CD4-positive, alpha-beta T cell (primary cell): ENCODE measurements at regions not wholly inside any gene's neighbourhood (a gene's known extent, or its start where the extent isn't known, plus 50 kb on each side); places are given as distances from the start of the nearest gene placed in this dataset.

Experiments used
- ATAC-seq: fragments of 200-7000 bp; cut with Tn5 transposase; one replicate; pipeline ENCODE4 v1.10.0; 2022; ENCODE audit warnings: mild to moderate bottlenecking; ENCODE audit not compliant: poor library complexity
- CTCF ChIA-PET: fragments of 350-600 bp; sonication (Branson Sonifier 250); formaldehyde crosslinking; loops from one replicate; lab custom pipeline; 2021; ENCODE audit warnings: antibody characterized with exemption, inconsistent platforms; lab: Charles Lee
- POLR2A ChIA-PET: fragments of 350-600 bp; sonication (Branson Sonifier 250); formaldehyde crosslinking; loops from one replicate; lab custom pipeline; 2021; ENCODE audit warnings: antibody characterized with exemption, inconsistent platforms; lab: Charles Lee
- DNase-seq, 14 experiments: peaks; one replicate each; pipeline ENCODE4 v3.0.0-alpha.2; 2013 to 2020; ENCODE audit warnings: mixed read lengths in 2 of 14
- H3K27ac ChIP-seq, 2 donors: one replicate each; pipeline versions ENCODE4 v1.5.1 to v1.7.0; 2013; ENCODE audit warnings: low read length in 2 of 2, low read depth in 1 of 2, mild to moderate bottlenecking in 1 of 2
- H3K27me3 ChIP-seq, 2 experiments: 1 replicate in 1 of 2; 2 replicates in 1 of 2; pipeline versions ENCODE4 v1.6.1 to v1.7.0; 2013; ENCODE audit warnings: low read length in 2 of 2, control low read depth in 1 of 2, mild to moderate bottlenecking in 1 of 2, moderate library complexity in 1 of 2; ENCODE audit not compliant: insufficient read depth in 2 of 2, control insufficient read depth in 1 of 2
- H3K36me3 ChIP-seq: one replicate; pipeline ENCODE4 v1.6.1; 2013; ENCODE audit warnings: low read length, control low read depth; ENCODE audit not compliant: insufficient read depth
- H3K4me1 ChIP-seq: one replicate; pipeline ENCODE4 v1.6.1; 2013; ENCODE audit warnings: low read length, control low read depth; ENCODE audit not compliant: insufficient read depth
- H3K4me3 ChIP-seq: one replicate; pipeline ENCODE4 v1.5.1; 2013; ENCODE audit warnings: mild to moderate bottlenecking, low read length, moderate library complexity
- H3K9me3 ChIP-seq, 2 experiments: 1 replicate in 1 of 2; 2 replicates in 1 of 2; pipeline versions ENCODE4 v1.6.1 to v1.7.0; 2013; ENCODE audit warnings: low read length in 2 of 2, mild to moderate bottlenecking in 2 of 2, control low read depth in 1 of 2, moderate library complexity in 1 of 2; ENCODE audit not compliant: control insufficient read depth in 1 of 2, insufficient read depth in 1 of 2
- H3K27ac Mint-ChIP-seq: one replicate; pipeline ENCODE4 v1.8.0; 2020; ENCODE audit warnings: mixed read lengths
- H3K27me3 Mint-ChIP-seq: one replicate; pipeline ENCODE4 v1.8.0; 2021; ENCODE audit warnings: mixed read lengths
- H3K36me3 Mint-ChIP-seq: one replicate; pipeline ENCODE4 v1.8.0; 2021; ENCODE audit warnings: low read depth, mixed read lengths
- H3K4me1 Mint-ChIP-seq: one replicate; pipeline ENCODE4 v1.8.0; 2021; ENCODE audit warnings: low read depth, mixed read lengths
- H3K4me3 Mint-ChIP-seq: one replicate; pipeline ENCODE4 v1.8.0; 2020; ENCODE audit warnings: mild to moderate bottlenecking, mixed read lengths
- H3K9me3 Mint-ChIP-seq: one replicate; pipeline ENCODE4 v1.8.0; 2020; ENCODE audit warnings: mixed read lengths
- CTCF ChIP-seq: fragments of 200-600 bp; IDR thresholded peaks from one replicate; pipeline ENCODE4 v1.8.0; 2022; ENCODE audit warnings: antibody characterized with exemption, mild to moderate bottlenecking
- intact Hi-C, 2 experiments: fragments of 100-400 bp; cut with DNase I in 1 of 2; cut with micrococcal nuclease in 1 of 2; formaldehyde crosslinking; loops; one replicate each; pipeline versions ENCODE4 v1.15.1 to v1.9.0; 2023 to 2025; cut with DNase I, micrococcal nuclease

GRCh38 chr6:104585646-104586045 lies 274.1 kb downstream of the HACE1 start:
- H3K9me3 ChIP-seq = no peaks in the 10 kb centered on the region
- Mint-ChIP-seq H3K27ac (no peak overlapping the region), H3K4me3 (no peak overlapping the region), H3K27me3 (peaks cover 13% of the 10 kb centered on the region), H3K36me3 (no peaks in the 10 kb centered on the region), H3K9me3 (no peaks in the 10 kb centered on the region), H3K4me1 (no peaks in the 10 kb centered on the region)
- ChIA-PET CTCF (no interaction called here), POLR2A (interaction anchor here (0.6 kb wide), 1 partner anchor 1943 kb away, joined by 4 read pairs; no protein-coding TSS in a partner anchor)
- no peak overlapping the region for H3K27ac ChIP-seq
- ATAC-seq = no peak
- no peaks in the 10 kb centered on the region for H3K27me3 ChIP-seq
- TF ChIP-seq CTCF = no peak
- intact Hi-C loops = no loop called here
- no peak for DNase-seq
- H3K4me1 ChIP-seq = no peaks in the 10 kb centered on the region
- H3K4me3 ChIP-seq = no peak overlapping the region
- H3K36me3 ChIP-seq = no peaks in the 10 kb centered on the region

- H3K4me3 ChIP-seq = no peak overlapping the region
- intact Hi-C loops = no loop called here
- Mint-ChIP-seq H3K36me3 (no peaks in the 10 kb centered on the region), H3K9me3 (no peaks in the 10 kb centered on the region), H3K27ac (no peak overlapping the region), H3K4me3 (no peak overlapping the region), H3K4me1 (no peaks in the 10 kb centered on the region), H3K27me3 (peaks cover 4% of the 10 kb centered on the region)
- no peak for TF ChIP-seq CTCF
- ChIA-PET CTCF (no interaction called here), POLR2A (no interaction called here)
- no peaks in the 10 kb centered on the region for H3K36me3 ChIP-seq
- no peaks in the 10 kb centered on the region for H3K27me3 ChIP-seq
- no peaks in the 10 kb centered on the region for H3K4me1 ChIP-seq
- H3K9me3 ChIP-seq = no peaks in the 10 kb centered on the region
- DNase-seq (no peak), ATAC-seq (no peak)
- no peak overlapping the region for H3K27ac ChIP-seq
Observed at GRCh38 chr6:104580452-104580851, 279.3 kb downstream of the HACE1 start.

GRCh38 chr6:104579310-104579863 lies 280.3 kb downstream of the HACE1 start:
- no peaks in the 10 kb centered on the region for H3K27me3 ChIP-seq
- H3K4me1 Mint-ChIP-seq = no peaks in the 10 kb centered on the region
- TF ChIP-seq CTCF = no peak
- no peak overlapping the region for H3K27ac Mint-ChIP-seq
- DNase-seq = no peak
- no peaks in the 10 kb centered on the region for H3K36me3 Mint-ChIP-seq
- ChIA-PET POLR2A (no interaction called here), CTCF (no interaction called here)
- no peaks in the 10 kb centered on the region for H3K27me3 Mint-ChIP-seq
- no peaks in the 10 kb centered on the region for H3K9me3 ChIP-seq
- H3K4me3 ChIP-seq = no peak overlapping the region
- no peak overlapping the region for H3K4me3 Mint-ChIP-seq
- no peak overlapping the region for H3K27ac ChIP-seq
- H3K4me1 ChIP-seq = no peaks in the 10 kb centered on the region
- intact Hi-C loops = no loop called here
- H3K36me3 ChIP-seq = no peaks in the 10 kb centered on the region
- H3K9me3 Mint-ChIP-seq = no peaks in the 10 kb centered on the region
- no peak for ATAC-seq
